ENCODE measurements at regions not wholly inside any gene's neighbourhood (a gene's known extent, or its start where the extent isn't known, plus 50 kb on each side); places are given as distances from the start of the nearest gene placed in this dataset.
"Not testable (repeated sequence)": the region's sequence is repeated elsewhere in the genome, so short reads cannot be mapped to it uniquely, and the experiment has no call there.

GRCh38 chr5:98231089-98231488 lies 542.4 kb upstream of the RGMB start:
- DNase-seq, result no peak

GRCh38 chr5:98237794-98238193 lies 535.7 kb upstream of the RGMB start:
- DNase-seq, result not testable (repeated sequence)

GRCh38 chr5:98243972-98244371 lies 529.5 kb upstream of the RGMB start:
- no peak for DNase-seq

- DNase-seq, result no peak
Measured at GRCh38 chr5:98248949-98249348, 524.5 kb upstream of the RGMB start.

GRCh38 chr5:98258939-98259338 lies 514.5 kb upstream of the RGMB start:
- no peak for DNase-seq

GRCh38 chr5:98259595-98259994 lies 513.9 kb upstream of the RGMB start:
- no peak for DNase-seq

- DNase-seq, result no peak
Measured at GRCh38 chr5:98263084-98263483, 510.4 kb upstream of the RGMB start.

GRCh38 chr5:98268162-98268860 lies 505.2 kb upstream of the RGMB start:
- DNase-seq, result no peak

- no peak for DNase-seq
Measured at GRCh38 chr5:98275980-98276379, 497.5 kb upstream of the RGMB start.

- no peak for DNase-seq
Measured at GRCh38 chr5:98282521-98282920, 490.9 kb upstream of the RGMB start.

- no peak for DNase-seq
Measured at GRCh38 chr5:98292496-98292895, 481.0 kb upstream of the RGMB start.

GRCh38 chr5:98296426-98296825 lies 477.0 kb upstream of the RGMB start:
- no peak for DNase-seq

- DNase-seq, result no peak
Measured at GRCh38 chr5:98299435-98299834, 474.0 kb upstream of the RGMB start.

GRCh38 chr5:98301547-98301946 lies 471.9 kb upstream of the RGMB start:
- DNase-seq, result no peak

- peak; percentile 26 for DNase-seq
Measured at GRCh38 chr5:98307811-98308210, 465.7 kb upstream of the RGMB start.

GRCh38 chr5:98308231-98308630 lies 465.2 kb upstream of the RGMB start:
- DNase-seq, result no peak

GRCh38 chr5:98308960-98309359 lies 464.5 kb upstream of the RGMB start:
- no peak for DNase-seq

- DNase-seq, result peak; percentile 73
Measured at GRCh38 chr5:98309785-98310598, 463.5 kb upstream of the RGMB start.

GRCh38 chr5:98314292-98314691 lies 459.2 kb upstream of the RGMB start:
- DNase-seq, result no peak

- DNase-seq, result no peak
Measured at GRCh38 chr5:98318386-98318785, 455.1 kb upstream of the RGMB start.

GRCh38 chr5:98319299-98320011 lies 454.0 kb upstream of the RGMB start:
- no peak for DNase-seq

- DNase-seq, result no peak
Measured at GRCh38 chr5:98320343-98320742, 453.1 kb upstream of the RGMB start.

GRCh38 chr5:98321361-98321760 lies 452.1 kb upstream of the RGMB start:
- no peak for DNase-seq

- not testable (repeated sequence) for DNase-seq
Measured at GRCh38 chr5:98325187-98325586, 448.3 kb upstream of the RGMB start.
